NCI-H526 (cell line): ENCODE measurements at regions not wholly inside any gene's neighbourhood (a gene's known extent, or its start where the extent isn't known, plus 50 kb on each side); places are given as distances from the start of the nearest gene placed in this dataset.
A peak's percentile ranks its signal among the peaks of the same experiment; 100 is the strongest.

ENCODE experiments used
- DNase-seq, 2 experiments: peaks; one replicate each; lab custom pipeline; 2025; lab: John Stamatoyannopoulos, UW

GRCh38 chr15:23514484-23514883, 51.0 kb upstream of the MKRN3 start:
- DNase-seq = no peak

- no peak for DNase-seq
Observed at GRCh38 chr15:23506762-23507161, 58.7 kb upstream of the MKRN3 start.

GRCh38 chr15:23503980-23504379, 56.9 kb upstream of the GOLGA6L2 start:
- DNase-seq = peak; percentile 88 to 91

- peak; percentile 91 to 93 for DNase-seq
Observed at GRCh38 chr15:23503576-23503975, 56.5 kb upstream of the GOLGA6L2 start.

GRCh38 chr15:23497710-23498111, 50.7 kb upstream of the GOLGA6L2 start:
- DNase-seq = peak; percentile 46 to 66
